ENCODE measurements at regions not wholly inside any gene's neighbourhood (a gene's known extent, or its start where the extent isn't known, plus 50 kb on each side); places are given as distances from the start of the nearest gene placed in this dataset.
"Not testable (repeated sequence)": the region's sequence is repeated elsewhere in the genome, so short reads cannot be mapped to it uniquely, and the experiment has no call there.

GRCh38 chr4:54588404-54588803, 69.4 kb upstream of the KIT start:
- no peak overlapping the region for H3K4me3 ChIP-seq
- WGBS, 2 donors: 81 to 86% methylated on average over 4 of the region's 4 CpGs
- no peak for ATAC-seq (ENCODE audit: low FRiP score in 2 of 2)
- no peak for TF ChIP-seq CTCF (IDR thresholded peaks at IDR 0.05)
- TF ChIP-seq POLR2AphosphoS5 (IDR thresholded peaks at IDR 0.05): no peak
- DNase-seq: no peak
- no peaks in the 10 kb centered on the region for H3K36me3 ChIP-seq
- peaks cover 0 to 4% (median 0%) of the 10 kb centered on the region in 4 donors for H3K4me1 ChIP-seq
- H3K27me3 ChIP-seq: no peaks in the 10 kb centered on the region
- H3K9me3 ChIP-seq: no peaks in the 10 kb centered on the region
- no peak overlapping the region for H3K27ac ChIP-seq

- H3K4me3 ChIP-seq: no peak overlapping the region
- 84 to 88% methylated on average over 2 of the region's 2 CpGs for WGBS, 2 donors
- H3K27ac ChIP-seq: no peak overlapping the region
- no peak for TF ChIP-seq EP300 (IDR thresholded peaks at IDR 0.05)
- TF ChIP-seq POLR2A (IDR thresholded peaks at IDR 0.05): no peak
- no peak for TF ChIP-seq POLR2AphosphoS5 (IDR thresholded peaks at IDR 0.05)
- no peak for TF ChIP-seq CTCF (IDR thresholded peaks at IDR 0.05)
- H3K36me3 ChIP-seq: no peaks in the 10 kb centered on the region
- no peaks in the 10 kb centered on the region for H3K27me3 ChIP-seq
- peaks cover 0 to 4% (median 0%) of the 10 kb centered on the region in 4 donors for H3K4me1 ChIP-seq
- DNase-seq (no peak), ATAC-seq (ENCODE audit: low FRiP score in 2 of 2) (no peak)
- H3K9me3 ChIP-seq: no peaks in the 10 kb centered on the region
Measured at GRCh38 chr4:54589586-54589985, 68.2 kb upstream of the KIT start.

- 82 to 94% methylated on average over 2 of the region's 2 CpGs for WGBS, 2 donors
- H3K4me1 ChIP-seq: no peaks in the 10 kb centered on the region
Measured at GRCh38 chr4:54593795-54594322, 63.9 kb upstream of the KIT start.

GRCh38 chr4:54596201-54596600, 61.6 kb upstream of the KIT start:
- H3K36me3 ChIP-seq: no peaks in the 10 kb centered on the region
- 60 to 89% methylated on average over 1 of the region's 1 CpG for WGBS, 2 donors
- ATAC-seq (ENCODE audit: low FRiP score in 2 of 2): no peak
- no peak overlapping the region for H3K4me3 ChIP-seq
- no peak overlapping the region for H3K27ac ChIP-seq
- TF ChIP-seq EP300 (IDR thresholded peaks at IDR 0.05): no peak
- TF ChIP-seq CTCF (IDR thresholded peaks at IDR 0.05): no peak
- TF ChIP-seq POLR2A (IDR thresholded peaks at IDR 0.05): no peak
- no peak for TF ChIP-seq POLR2AphosphoS5 (IDR thresholded peaks at IDR 0.05)
- H3K4me1 ChIP-seq: no peaks in the 10 kb centered on the region
- DNase-seq: no peak
- H3K27me3 ChIP-seq: no peaks in the 10 kb centered on the region
- H3K9me3 ChIP-seq: no peaks in the 10 kb centered on the region

More at GRCh38 chr4:54593795-54594322, 63.9 kb upstream of the KIT start:
- ATAC-seq (ENCODE audit: low FRiP score in 2 of 2) (no peak), DNase-seq (no peak)
- no peaks in the 10 kb centered on the region for H3K27me3 ChIP-seq
- H3K36me3 ChIP-seq: no peaks in the 10 kb centered on the region
- TF ChIP-seq POLR2A (IDR thresholded peaks at IDR 0.05) (no peak), POLR2AphosphoS5 (IDR thresholded peaks at IDR 0.05) (no peak), EP300 (IDR thresholded peaks at IDR 0.05) (no peak), CTCF (IDR thresholded peaks at IDR 0.05) (no peak)
- H3K4me3 ChIP-seq: no peak overlapping the region
- H3K9me3 ChIP-seq: no peaks in the 10 kb centered on the region
- H3K27ac ChIP-seq: no peak overlapping the region

GRCh38 chr4:54597678-54598077, 60.1 kb upstream of the KIT start:
- H3K27ac ChIP-seq; H3K4me3 ChIP-seq; DNase-seq; H3K9me3 ChIP-seq; H3K27me3 ChIP-seq; H3K4me1 ChIP-seq; H3K36me3 ChIP-seq; ATAC-seq (ENCODE audit: low FRiP score in 2 of 2): not testable (repeated sequence)
- 88 to 89% methylated on average over 6 of the region's 6 CpGs for WGBS, 2 donors

- not testable (repeated sequence) for H3K27ac ChIP-seq; ATAC-seq (ENCODE audit: low FRiP score in 2 of 2); H3K36me3 ChIP-seq; H3K27me3 ChIP-seq; H3K4me3 ChIP-seq; H3K9me3 ChIP-seq; DNase-seq; H3K4me1 ChIP-seq
- WGBS, 2 donors: 80 to 94% methylated on average over 4 of the region's 4 CpGs
Measured at GRCh38 chr4:54602175-54602574, 55.6 kb upstream of the KIT start.

Measured in upper lobe of left lung (tissue), 6 donors.